K562 (cell line): ENCODE measurements at regions not wholly inside any gene's neighbourhood (a gene's known extent, or its start where the extent isn't known, plus 50 kb on each side); places are given as distances from the start of the nearest gene placed in this dataset.
"Not testable (repeated sequence)": the region's sequence is repeated elsewhere in the genome, so short reads cannot be mapped to it uniquely, and the experiment has no call there.

Experiments used
- ATF2 ChIP-seq: sonication (generic); formaldehyde crosslinking; IDR thresholded peaks from 2 replicates; pipeline ENCODE4 v1.8.1; 2022; ENCODE audit warnings: missing genetic modification reagents
- CBX5 ChIP-seq: IDR thresholded peaks from 2 replicates; pipeline ENCODE4 v1.6.1; 2014; ENCODE audit warnings: low read depth, borderline replicate concordance
- CTCF ChIP-seq, 3 experiments: IDR thresholded peaks in 2 of 3; conservative IDR thresholded peaks in 1 of 3; 2 replicates each; pipeline ENCODE4 v1.5.1; 2011 to 2012; ENCODE audit warnings: low read length in 3 of 3, mild to moderate bottlenecking in 3 of 3, control low read depth in 2 of 3, improper control_type of control experiment in 1 of 3, inconsistent platforms in 1 of 3, low read depth in 1 of 3, mixed read lengths in 1 of 3, moderate library complexity in 1 of 3; ENCODE audit not compliant: insufficient read depth in 2 of 3
- DEAF1 ChIP-seq: fragments of 450-650 bp; formaldehyde crosslinking; IDR thresholded peaks from 2 replicates; pipeline ENCODE4 v1.4.0; 2020; ENCODE audit warnings: mild to moderate bottlenecking, moderate library complexity
- POLR2A ChIP-seq: fragments of 450-650 bp; conservative IDR thresholded peaks from 2 replicates; pipeline ENCODE4 v1.6.1; 2016
- SIN3A ChIP-seq, 2 experiments: fragments of 150-350 bp in 1 of 2; IDR thresholded peaks; 2 replicates each; pipeline ENCODE4 v1.6.1; 2011 to 2016; ENCODE audit warnings: borderline replicate concordance in 2 of 2, low read depth in 2 of 2, low read length in 2 of 2, mild to moderate bottlenecking in 2 of 2, moderate library complexity in 2 of 2; ENCODE audit not compliant: control insufficient read depth in 1 of 2
- SIX5 ChIP-seq, 2 experiments: IDR thresholded peaks; 2 replicates each; pipeline ENCODE4 v1.6.1; 2011; ENCODE audit warnings: low read length in 2 of 2, borderline replicate concordance in 1 of 2, low read depth in 1 of 2, mild to moderate bottlenecking in 1 of 2, moderate library complexity in 1 of 2; ENCODE audit not compliant: insufficient read depth in 1 of 2
- SMARCC2 ChIP-seq: fragments of 450-650 bp; IDR thresholded peaks from 2 replicates; pipeline ENCODE4 v1.6.1; 2017; ENCODE audit warnings: antibody characterized with exemption, moderate library complexity, mild to moderate bottlenecking, low read depth

GRCh38 chr14:101311186-101311585 lies 250.1 kb upstream of the DIO3 start:
- not testable (repeated sequence) for TF ChIP-seq CTCF (IDR thresholded peaks at IDR 0.05 in 2 of 3, conservative IDR thresholded peaks at IDR 0.05 in 1 of 3; ENCODE audit: insufficient read depth in 2 of 3, low read depth in 1 of 3, low read length in 3 of 3); DEAF1; ATF2 (CRISPR knock-in tag); CBX5; POLR2A; SIX5 (IDR thresholded peaks at IDR 0.05; ENCODE audit: borderline replicate concordance in 1 of 2, insufficient read depth in 1 of 2, low read depth in 1 of 2, low read length in 2 of 2); SIN3A (IDR thresholded peaks at IDR 0.05; ENCODE audit: borderline replicate concordance in 2 of 2, control insufficient read depth in 1 of 2, low read depth in 2 of 2, low read length in 2 of 2); SMARCC2
